Liver (tissue), 8 donors: ENCODE measurements at regions not wholly inside any gene's neighbourhood (a gene's known extent, or its start where the extent isn't known, plus 50 kb on each side); places are given as distances from the start of the nearest gene placed in this dataset.

Source experiments
- DNase-seq: peaks from one replicate; pipeline ENCODE4 v3.0.0-alpha.2; 2017; ENCODE audit warnings: low spot score
- H3K27ac ChIP-seq, 2 donors: one replicate each; pipeline ENCODE4 v1.7.0; 2013; ENCODE audit warnings: inconsistent platforms in 2 of 2, low read length in 2 of 2, control low read depth in 1 of 2, low read depth in 1 of 2, mild to moderate bottlenecking in 1 of 2
- H3K27me3 ChIP-seq, 4 donors: one replicate each; pipeline versions ENCODE4 v1.6.1 to v1.7.0; 2013; ENCODE audit warnings: low read length in 3 of 4, inconsistent platforms in 1 of 4, mild to moderate bottlenecking in 1 of 4, moderate library complexity in 1 of 4; ENCODE audit not compliant: control insufficient read depth in 4 of 4, insufficient read depth in 4 of 4
- H3K36me3 ChIP-seq, 4 donors: one replicate each; pipeline versions ENCODE4 v1.6.1 to v1.7.0; 2013; ENCODE audit warnings: low read length in 3 of 4, mild to moderate bottlenecking in 3 of 4, low read depth in 1 of 4, moderate library complexity in 1 of 4; ENCODE audit not compliant: control insufficient read depth in 4 of 4, insufficient read depth in 3 of 4
- H3K4me1 ChIP-seq, 4 donors: one replicate each; pipeline versions ENCODE4 v1.6.1 to v1.7.0; 2013; ENCODE audit warnings: low read length in 3 of 4, mild to moderate bottlenecking in 3 of 4, moderate library complexity in 1 of 4; ENCODE audit not compliant: control insufficient read depth in 4 of 4, insufficient read depth in 4 of 4
- H3K4me3 ChIP-seq, 3 donors: one replicate each; pipeline versions ENCODE4 v1.6.1 to v1.7.0; 2013; ENCODE audit warnings: low read length in 3 of 3, control low read depth in 1 of 3, low read depth in 1 of 3, mild to moderate bottlenecking in 1 of 3
- H3K9ac ChIP-seq, 2 donors: one replicate each; pipeline ENCODE4 v1.7.0; 2013; ENCODE audit warnings: low read length in 2 of 2, mild to moderate bottlenecking in 2 of 2, moderate library complexity in 2 of 2, control low read depth in 1 of 2, low read depth in 1 of 2
- H3K9me3 ChIP-seq, 4 donors: one replicate each; pipeline versions ENCODE4 v1.6.1 to v1.7.0; 2013; ENCODE audit warnings: low read length in 3 of 4; ENCODE audit not compliant: control insufficient read depth in 4 of 4
- CTCF ChIP-seq: fragments of 150-350 bp; IDR thresholded peaks from 2 replicates; pipeline ENCODE4 v1.5.1; 2017; ENCODE audit warnings: improper control_type of control experiment, low read depth, low read length; ENCODE audit not compliant: missing input control
- EGR1 ChIP-seq, 2 donors: IDR thresholded peaks; 2 replicates each; pipeline ENCODE4 v1.6.1; 2016 to 2018; ENCODE audit warnings: antibody characterized with exemption in 2 of 2, low read depth in 2 of 2
- FOXA1 ChIP-seq: IDR thresholded peaks from 2 replicates; pipeline ENCODE4 v1.6.1; 2016; ENCODE audit warnings: antibody characterized with exemption
- FOXA2 ChIP-seq: IDR thresholded peaks from 2 replicates; pipeline ENCODE4 v1.6.1; 2016; ENCODE audit warnings: antibody characterized with exemption
- GABPA ChIP-seq, 2 donors: IDR thresholded peaks in 1 of 2; conservative IDR thresholded peaks in 1 of 2; 2 replicates each; pipeline ENCODE4 v1.6.1; 2016; ENCODE audit warnings: antibody characterized with exemption in 2 of 2, mild to moderate bottlenecking in 1 of 2, moderate library complexity in 1 of 2
- HNF4A ChIP-seq, 2 donors: conservative IDR thresholded peaks; 2 replicates each; pipeline ENCODE4 v1.6.1; 2016; ENCODE audit warnings: antibody characterized with exemption in 2 of 2, mild to moderate bottlenecking in 2 of 2
- HNF4G ChIP-seq: IDR thresholded peaks from 2 replicates; pipeline ENCODE4 v1.6.1; 2016; ENCODE audit warnings: antibody characterized with exemption
- JUND ChIP-seq, 2 donors: IDR thresholded peaks; 2 replicates each; pipeline ENCODE4 v1.6.1; 2016; ENCODE audit warnings: antibody characterized with exemption in 2 of 2
- MAX ChIP-seq: IDR thresholded peaks from 2 replicates; pipeline ENCODE4 v1.6.1; 2016; ENCODE audit warnings: antibody characterized with exemption
- NR2F2 ChIP-seq: IDR thresholded peaks from 2 replicates; pipeline ENCODE4 v1.6.1; 2016; ENCODE audit warnings: antibody characterized with exemption
- RAD21 ChIP-seq, 2 donors: IDR thresholded peaks; 2 replicates each; pipeline ENCODE4 v1.6.1; 2016; ENCODE audit warnings: antibody characterized with exemption in 2 of 2, mild to moderate bottlenecking in 2 of 2
- REST ChIP-seq: IDR thresholded peaks from 2 replicates; pipeline ENCODE4 v1.6.1; 2016; ENCODE audit warnings: antibody characterized with exemption, mild to moderate bottlenecking
- RXRA ChIP-seq, 2 donors: IDR thresholded peaks; 2 replicates each; pipeline ENCODE4 v1.6.1; 2017 to 2018; ENCODE audit warnings: antibody characterized with exemption in 2 of 2, mild to moderate bottlenecking in 1 of 2
- SP1 ChIP-seq: IDR thresholded peaks from 2 replicates; pipeline ENCODE4 v1.6.1; 2018; ENCODE audit warnings: antibody characterized with exemption, mild to moderate bottlenecking
- TAF1 ChIP-seq: conservative IDR thresholded peaks from 2 replicates; pipeline ENCODE4 v1.6.1; 2016; ENCODE audit warnings: antibody characterized with exemption, mild to moderate bottlenecking
- YY1 ChIP-seq: IDR thresholded peaks from 2 replicates; pipeline ENCODE4 v1.6.1; 2016; ENCODE audit warnings: antibody characterized with exemption, mild to moderate bottlenecking
- ZBTB33 ChIP-seq: IDR thresholded peaks from 2 replicates; pipeline ENCODE4 v1.6.1; 2016; ENCODE audit warnings: antibody characterized with exemption
- WGBS: extraction: QIAGEN DNeasy Blood & Tissue Kit; methylation state at CpG from one replicate; pipeline ENCODE4 v1.1.7; 2013; 5-methylcytosine and 5-hydroxymethylcytosine counted together
- TF ChIP-seq, protein P1 (sequence below): IDR thresholded peaks from 2 replicates; pipeline ENCODE4 v1.6.1; 2016; ENCODE audit warnings: antibody characterized with exemption
- donor health status: healthy.
- donor health status: healthy.
- donor health status: healthy.
- donor health status: healthy.
- donor health status: healthy.

GRCh38 chr18:71936744-71937143 is 607.4 kb downstream of the CBLN2 start:
- no peaks in the 10 kb centered on the region for H3K4me1 ChIP-seq
- no peak overlapping the region for H3K27ac ChIP-seq
- H3K9ac ChIP-seq: no peak overlapping the region
- no peaks in the 10 kb centered on the region for H3K9me3 ChIP-seq
- 64% methylated on average over 2 of the region's 2 CpGs for WGBS
- H3K36me3 ChIP-seq: no peaks in the 10 kb centered on the region
- no peak for TF ChIP-seq JUND (IDR thresholded peaks at IDR 0.05)
- TF ChIP-seq, protein P1, sequence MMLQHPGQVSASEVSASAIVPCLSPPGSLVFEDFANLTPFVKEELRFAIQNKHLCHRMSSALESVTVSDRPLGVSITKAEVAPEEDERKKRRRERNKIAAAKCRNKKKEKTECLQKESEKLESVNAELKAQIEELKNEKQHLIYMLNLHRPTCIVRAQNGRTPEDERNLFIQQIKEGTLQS: no peak
- TF ChIP-seq CTCF: no peak
- no peak for TF ChIP-seq RAD21 (IDR thresholded peaks at IDR 0.05)
- no peak for TF ChIP-seq SP1
- TF ChIP-seq RXRA (IDR thresholded peaks at IDR 0.05): no peak
- TF ChIP-seq GABPA (IDR thresholded peaks at IDR 0.05 in 1 of 2, conservative IDR thresholded peaks at IDR 0.05 in 1 of 2): no peak
- TF ChIP-seq REST: no peak
- no peak for TF ChIP-seq TAF1
- TF ChIP-seq FOXA2: no peak
- no peak for TF ChIP-seq MAX
- TF ChIP-seq HNF4A (conservative IDR thresholded peaks at IDR 0.05): no peak
- TF ChIP-seq FOXA1: no peak
- no peak for TF ChIP-seq ZBTB33
- TF ChIP-seq HNF4G: no peak
- no peak for TF ChIP-seq EGR1 (IDR thresholded peaks at IDR 0.05; ENCODE audit: low read depth in 2 of 2)
- no peak for TF ChIP-seq NR2F2
- no peak for TF ChIP-seq YY1
- no peak overlapping the region for H3K4me3 ChIP-seq
- H3K27me3 ChIP-seq: no peaks in the 10 kb centered on the region
- DNase-seq: no peak

DNA sequence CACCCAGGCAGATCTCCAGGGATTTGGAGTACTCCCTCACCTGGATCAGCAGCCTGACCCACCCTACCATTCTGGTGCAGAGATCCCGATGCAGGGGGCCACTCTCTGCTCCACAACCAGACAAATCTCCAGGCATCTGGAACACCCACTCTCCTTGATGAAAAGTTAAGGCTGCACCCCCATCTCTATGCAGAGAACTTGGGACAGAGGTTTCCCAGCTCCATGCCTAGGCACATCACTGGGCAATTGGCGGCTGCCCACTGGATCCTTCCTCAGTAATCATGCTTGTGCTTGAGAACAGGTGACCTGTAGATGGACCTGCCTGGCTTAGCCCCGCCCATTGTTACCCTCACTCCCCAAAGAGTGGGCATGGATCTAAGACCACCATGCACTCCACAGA is 624.9 kb downstream of the CBLN2 start:
- Histone ChIP-seq H3K27me3 (no peaks in the 10 kb centered on the region), H3K4me3 (no peak overlapping the region), H3K27ac (no peak overlapping the region), H3K9me3 (peaks cover 0 to 3% (median 1%) of the 10 kb centered on the region in 4 donors), H3K36me3 (no peaks in the 10 kb centered on the region), H3K4me1 (no peaks in the 10 kb centered on the region), H3K9ac (no peak overlapping the region)
- WGBS: 81% methylated on average over 3 of the region's 3 CpGs
- no peak for DNase-seq
- TF ChIP-seq RAD21 (IDR thresholded peaks at IDR 0.05) (no peak), FOXA1 (no peak), CTCF (no peak), ZBTB33 (no peak), MAX (no peak), SP1 (no peak), EGR1 (IDR thresholded peaks at IDR 0.05; ENCODE audit: low read depth in 2 of 2) (no peak), HNF4A (conservative IDR thresholded peaks at IDR 0.05) (no peak)
- TF ChIP-seq, protein P1: no peak
